SK-N-SH (cell line): ENCODE measurements at regions not wholly inside any gene's neighbourhood (a gene's known extent, or its start where the extent isn't known, plus 50 kb on each side); places are given as distances from the start of the nearest gene placed in this dataset.

ENCODE experiments used
- CHD2 ChIP-seq: fragments of 150-350 bp; IDR thresholded peaks from 2 replicates; pipeline ENCODE4 v1.6.1; 2018; ENCODE audit warnings: low read length; ENCODE audit not compliant: partially characterized antibody
- CTCF ChIP-seq: fragments of 200-600 bp; sonication (generic); IDR thresholded peaks from 2 replicates; pipeline ENCODE4 v1.6.1; 2017; ENCODE audit warnings: antibody characterized with exemption, mild to moderate bottlenecking, moderate library complexity
- EP300 ChIP-seq, 2 experiments: IDR thresholded peaks; 2 replicates each; pipeline versions ENCODE4 v1.4.0 to v1.6.1; 2012; ENCODE audit warnings: borderline replicate concordance in 1 of 2, low read depth in 1 of 2, low read length in 1 of 2
- EZH2phosphoT487 ChIP-seq: fragments of 200-600 bp; sonication (generic); IDR thresholded peaks from 2 replicates; pipeline ENCODE4 v1.6.1; 2017; ENCODE audit warnings: low read depth, mixed run types, mild to moderate bottlenecking, antibody characterized with exemption, moderate library complexity, borderline replicate concordance
- IRF3 ChIP-seq: fragments of 150-350 bp; IDR thresholded peaks from 2 replicates; pipeline ENCODE4 v1.6.1; 2016; ENCODE audit warnings: mild to moderate bottlenecking, low read depth, low read length
- MXI1 ChIP-seq: IDR thresholded peaks from 2 replicates; pipeline ENCODE4 v1.6.1; 2012; ENCODE audit warnings: mild to moderate bottlenecking, low read depth, low read length, improper control_type of control experiment
- POLR2AphosphoS5 ChIP-seq: IDR thresholded peaks from 2 replicates; pipeline ENCODE4 v1.6.1; 2012; ENCODE audit warnings: low read depth, low read length
- REST ChIP-seq: IDR thresholded peaks from 2 replicates; pipeline ENCODE4 v1.6.1; 2012; ENCODE audit warnings: mild to moderate bottlenecking, low read depth, low read length, moderate library complexity
- SIN3A ChIP-seq: IDR thresholded peaks from 2 replicates; pipeline ENCODE4 v1.6.1; 2012; ENCODE audit warnings: low read depth, mild to moderate bottlenecking, low read length, moderate library complexity, borderline replicate concordance

- no peak for TF ChIP-seq IRF3
- no peak for TF ChIP-seq CTCF
- TF ChIP-seq EZH2phosphoT487: no peak
- no peak for TF ChIP-seq EP300 (IDR thresholded peaks at IDR 0.05; ENCODE audit: borderline replicate concordance in 1 of 2, low read depth in 1 of 2, low read length in 1 of 2)
- no peak for TF ChIP-seq REST
- TF ChIP-seq POLR2AphosphoS5: no peak
- TF ChIP-seq CHD2: no peak
- TF ChIP-seq SIN3A: no peak
- TF ChIP-seq MXI1: no peak
Observed at GRCh38 chr4:128349921-128350320, 62.3 kb upstream of the PGRMC2 start.
